ENCODE measurements at regions not wholly inside any gene's neighbourhood (a gene's known extent, or its start where the extent isn't known, plus 50 kb on each side); places are given as distances from the start of the nearest gene placed in this dataset.

DNA sequence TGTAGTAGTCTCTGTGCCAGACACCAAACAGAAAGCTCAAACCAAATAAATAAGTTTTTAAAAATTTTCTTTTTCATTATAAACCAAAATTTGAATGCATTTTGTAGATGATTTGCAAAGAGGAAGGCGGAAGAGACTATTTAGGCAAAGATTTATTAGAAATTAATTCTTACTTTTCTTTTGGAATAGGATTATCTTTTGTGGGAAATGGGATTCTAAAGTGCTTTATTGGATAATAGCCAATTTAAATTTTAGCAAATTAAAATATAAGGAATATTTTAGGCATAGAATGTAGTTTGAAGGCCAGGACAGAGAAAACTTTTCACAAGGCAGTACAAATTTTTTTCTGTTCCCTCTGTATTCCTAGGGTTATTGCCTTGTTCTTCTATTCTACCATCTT is 311.4 kb upstream of the ITGA1 start (continued):
- TF ChIP-seq NANOG (IDR thresholded peaks at IDR 0.05; ENCODE audit: insufficient read depth, low read depth, low read length, poor library complexity, severe bottlenecking) = no peak
- TF ChIP-seq ZNF274 (IDR thresholded peaks at IDR 0.05; ENCODE audit: borderline replicate concordance, extremely low read depth, low read length) = no peak
- no peak for TF ChIP-seq POLR2A (IDR thresholded peaks at IDR 0.05; ENCODE audit: control extremely low read depth in 1 of 2, low read depth in 2 of 2, low read length in 2 of 2)
- TF ChIP-seq TAF7 (optimal IDR thresholded peaks at IDR 0.05; ENCODE audit: borderline replicate concordance, low read depth, low read length) = no peak

Measured in H1 (cell line).